SU-DHL-6 (cell line): ENCODE measurements at regions not wholly inside any gene's neighbourhood (a gene's known extent, or its start where the extent isn't known, plus 50 kb on each side); places are given as distances from the start of the nearest gene placed in this dataset.

Source experiments
- H2AFZ ChIP-seq: fragments of 200-600 bp; sonication (generic); 2 replicates; pipeline ENCODE4 v1.6.1; 2014; ENCODE audit warnings: low read depth, mild to moderate bottlenecking, moderate library complexity, mixed read lengths, antibody characterized with exemption, low read length; ENCODE audit not compliant: severe bottlenecking
- H3F3A ChIP-seq: fragments of 200-600 bp; shearing (Covaris generic); 2 replicates; pipeline ENCODE4 v1.6.0; 2016; ENCODE audit warnings: antibody characterized with exemption, mild to moderate bottlenecking; ENCODE audit not compliant: insufficient read depth
- H3K27ac ChIP-seq: fragments of 200-600 bp; sonication (generic); 2 replicates; pipeline ENCODE4 v1.5.1; 2016; ENCODE audit warnings: low read depth, mild to moderate bottlenecking, low read length, moderate library complexity, mixed read lengths
- H3K27me3 ChIP-seq: fragments of 200-600 bp; sonication (generic), shearing (Covaris generic); 2 replicates; pipeline ENCODE4 v1.6.0; 2014; ENCODE audit warnings: mild to moderate bottlenecking, low read length
- H3K36me3 ChIP-seq: fragments of 200-600 bp; sonication (generic); 2 replicates; pipeline ENCODE4 v1.6.1; 2014; ENCODE audit warnings: mild to moderate bottlenecking, low read length, mixed read lengths
- H3K4me2 ChIP-seq: fragments of 300-600, 200-600 bp; shearing (Covaris generic), sonication (generic); 2 replicates; pipeline ENCODE4 v1.6.0; 2014; ENCODE audit warnings: low read length, low read depth, mild to moderate bottlenecking; ENCODE audit not compliant: poor library complexity, severe bottlenecking
- H3K4me3 ChIP-seq: fragments of 200-600 bp; sonication (generic); 2 replicates; pipeline ENCODE4 v1.5.1; 2014; ENCODE audit warnings: antibody characterized with exemption, low read length, mild to moderate bottlenecking, mixed read lengths; ENCODE audit not compliant: insufficient read depth, poor library complexity, severe bottlenecking
- H3K79me2 ChIP-seq: fragments of 200-600 bp; sonication (generic); 2 replicates; pipeline ENCODE4 v1.6.1; 2014; ENCODE audit warnings: mild to moderate bottlenecking, low read length, moderate library complexity; ENCODE audit not compliant: insufficient read depth
- H3K9ac ChIP-seq: fragments of 200-600 bp; sonication (generic); 2 replicates; pipeline ENCODE4 v1.7.0; 2014; ENCODE audit warnings: mild to moderate bottlenecking, low read length
- H3K9me2 ChIP-seq: fragments of 200-600 bp; sonication (generic); replicated peaks from 2 replicates; pipeline ENCODE4 v1.6.1; 2014; ENCODE audit warnings: low read length; ENCODE audit not compliant: insufficient read depth
- H3K9me3 ChIP-seq: fragments of 200-600 bp; sonication (generic); 2 replicates; pipeline ENCODE4 v1.6.1; 2014; ENCODE audit warnings: low read length, mixed read lengths; ENCODE audit not compliant: insufficient read depth
- H4K20me1 ChIP-seq: fragments of 200-600 bp; sonication (generic); 2 replicates; pipeline ENCODE4 v1.6.1; 2014; ENCODE audit warnings: low read depth, mild to moderate bottlenecking, antibody characterized with exemption, low read length, moderate library complexity, mixed read lengths
- CTCF ChIP-seq: fragments of 200-600 bp; sonication (generic); IDR thresholded peaks from one replicate; pipeline ENCODE4 v1.5.1; 2017; ENCODE audit warnings: antibody characterized with exemption, mild to moderate bottlenecking, low read length, moderate library complexity; ENCODE audit not compliant: insufficient read depth, poor library complexity, severe bottlenecking
- EZH2phosphoT487 ChIP-seq: fragments of 200-600 bp; sonication (generic), shearing (Covaris generic); conservative IDR thresholded peaks from 2 replicates; pipeline ENCODE4 v1.6.1; 2018; ENCODE audit warnings: mild to moderate bottlenecking, antibody characterized with exemption, low read length, moderate library complexity, mixed read lengths

GRCh38 chr5:173699966-173700365 lies 83.5 kb upstream of the BOD1 start:
- Histone ChIP-seq H3K36me3 (no peaks in the 10 kb centered on the region), H3K4me2 (peak overlapping the region; percentile 8), H3K4me3 (no peak overlapping the region), H4K20me1 (no peaks in the 10 kb centered on the region), H3K9me3 (no peaks in the 10 kb centered on the region), H3K79me2 (no peaks in the 10 kb centered on the region), H3K9me2 (no peaks in the 10 kb centered on the region), H2AFZ (no peak overlapping the region), H3K27ac (peak overlapping the region; percentile 44), H3K27me3 (no peaks in the 10 kb centered on the region), H3K9ac (no peak overlapping the region), H3F3A (peaks cover 28% of the 10 kb centered on the region)
- no peak for TF ChIP-seq CTCF
- no peak for TF ChIP-seq EZH2phosphoT487

GRCh38 chr5:173703466-173703865 lies 87.0 kb upstream of the BOD1 start:
- Histone ChIP-seq H3K79me2 (no peaks in the 10 kb centered on the region), H3K9ac (no peak overlapping the region), H3K4me3 (no peak overlapping the region), H3K4me2 (no peak overlapping the region), H4K20me1 (no peaks in the 10 kb centered on the region), H3K27ac (no peak overlapping the region), H3K27me3 (no peaks in the 10 kb centered on the region), H2AFZ (no peak overlapping the region), H3K9me2 (no peaks in the 10 kb centered on the region), H3K9me3 (no peaks in the 10 kb centered on the region), H3F3A (peaks cover 15% of the 10 kb centered on the region), H3K36me3 (no peaks in the 10 kb centered on the region)
- TF ChIP-seq EZH2phosphoT487 (no peak), CTCF (no peak)

GRCh38 chr5:173704615-173705511 lies 88.4 kb upstream of the BOD1 start:
- Histone ChIP-seq H2AFZ (no peak overlapping the region), H3K4me2 (no peak overlapping the region), H3F3A (peaks cover 3% of the 10 kb centered on the region; the same call in 1 of the 2 replicates)

More at GRCh38 chr5:173704615-173705511, 88.4 kb upstream of the BOD1 start:
- Histone ChIP-seq H3K27ac (no peak overlapping the region), H4K20me1 (no peaks in the 10 kb centered on the region), H3K36me3 (no peaks in the 10 kb centered on the region), H3K9me3 (no peaks in the 10 kb centered on the region), H3K9ac (no peak overlapping the region), H3K79me2 (no peaks in the 10 kb centered on the region), H3K4me3 (no peak overlapping the region), H3K9me2 (no peaks in the 10 kb centered on the region), H3K27me3 (no peaks in the 10 kb centered on the region)
- TF ChIP-seq CTCF (no peak), EZH2phosphoT487 (no peak)
